Lower lobe of right lung (tissue), 2 donors: ENCODE measurements at regions not wholly inside any gene's neighbourhood (a gene's known extent, or its start where the extent isn't known, plus 50 kb on each side); places are given as distances from the start of the nearest gene placed in this dataset.

Source experiments
- ATAC-seq, 2 donors: fragments of 200-7000 bp; cut with Tn5 transposase; one replicate each; pipeline ENCODE4 v1.9.1; 2020 to 2022; ENCODE audit warnings: mild to moderate bottlenecking in 2 of 2, moderate library complexity in 2 of 2
- DNase-seq: peaks from one replicate; pipeline ENCODE4 v3.0.0-alpha.2; 2020
- H3K27ac ChIP-seq: fragments of 200-600 bp; one replicate; pipeline ENCODE4 v1.8.0; 2022
- H3K27me3 ChIP-seq: fragments of 200-600 bp; one replicate; pipeline ENCODE4 v1.8.0; 2022; ENCODE audit warnings: low read depth
- H3K36me3 ChIP-seq: fragments of 200-600 bp; one replicate; pipeline ENCODE4 v1.8.0; 2022; ENCODE audit warnings: mild to moderate bottlenecking
- H3K4me1 ChIP-seq: fragments of 200-600 bp; one replicate; pipeline ENCODE4 v1.8.0; 2022
- H3K4me3 ChIP-seq: fragments of 200-600 bp; one replicate; pipeline ENCODE4 v1.8.0; 2022; ENCODE audit warnings: mild to moderate bottlenecking
- H3K9me3 ChIP-seq: fragments of 200-600 bp; one replicate; pipeline ENCODE4 v1.8.0; 2022
- CTCF ChIP-seq: fragments of 200-600 bp; IDR thresholded peaks from one replicate; pipeline ENCODE4 v1.8.0; 2022; ENCODE audit warnings: antibody characterized with exemption, mild to moderate bottlenecking
- intact Hi-C: fragments of 100-400 bp; cut with DNase I; formaldehyde crosslinking; loops from one replicate; pipeline ENCODE4 v1.11.0; 2022
- donor health status: DM: no; HTN: yes; CAD: no; lungs with severe emphysema.

- ATAC-seq = no peak
- TF ChIP-seq CTCF = no peak
- Histone ChIP-seq H3K27ac (no peak overlapping the region), H3K9me3 (no peaks in the 10 kb centered on the region), H3K36me3 (no peaks in the 10 kb centered on the region), H3K27me3 (no peaks in the 10 kb centered on the region), H3K4me1 (no peaks in the 10 kb centered on the region), H3K4me3 (no peak overlapping the region)
- DNase-seq = no peak
- intact Hi-C loops = no loop called here
Measured at GRCh38 chr6:115398607-115399006, 662.1 kb downstream of the FRK start.

- Histone ChIP-seq H3K4me3 (no peak overlapping the region), H3K27ac (no peak overlapping the region), H3K27me3 (no peaks in the 10 kb centered on the region), H3K4me1 (no peaks in the 10 kb centered on the region), H3K36me3 (no peaks in the 10 kb centered on the region), H3K9me3 (peaks cover 4% of the 10 kb centered on the region)
- intact Hi-C loops = no loop called here
- TF ChIP-seq CTCF = no peak
- peak in 1 of 2 donors; percentile 30 for ATAC-seq
- no peak for DNase-seq
Measured at GRCh38 chr6:115396112-115396906, 664.4 kb downstream of the FRK start.

- H3K9me3 ChIP-seq = peaks cover 4% of the 10 kb centered on the region
- ATAC-seq (no peak), DNase-seq (peak; percentile 27)
- no peaks in the 10 kb centered on the region for H3K4me1 ChIP-seq
- intact Hi-C loops = no loop called here
- no peaks in the 10 kb centered on the region for H3K27me3 ChIP-seq
- no peak overlapping the region for H3K4me3 ChIP-seq
- no peak for TF ChIP-seq CTCF
- no peak overlapping the region for H3K27ac ChIP-seq
- no peaks in the 10 kb centered on the region for H3K36me3 ChIP-seq
Measured at GRCh38 chr6:115393821-115394220, 666.9 kb downstream of the FRK start.

GRCh38 chr6:115370202-115370601 lies 690.5 kb downstream of the FRK start:
- TF ChIP-seq CTCF = no peak

GRCh38 chr6:115365783-115366182 lies 694.9 kb downstream of the FRK start:
- Histone ChIP-seq H3K9me3 (no peaks in the 10 kb centered on the region), H3K4me3 (no peak overlapping the region), H3K27ac (no peak overlapping the region), H3K36me3 (no peaks in the 10 kb centered on the region), H3K4me1 (no peaks in the 10 kb centered on the region), H3K27me3 (no peaks in the 10 kb centered on the region)
- ATAC-seq (no peak), DNase-seq (no peak)
- TF ChIP-seq CTCF = no peak
- intact Hi-C loops = no loop called here

More at GRCh38 chr6:115370202-115370601, 690.5 kb downstream of the FRK start:
- H3K9me3 ChIP-seq = no peaks in the 10 kb centered on the region
- intact Hi-C loops = no loop called here
- H3K36me3 ChIP-seq = no peaks in the 10 kb centered on the region
- DNase-seq = no peak
- no peak for ATAC-seq
- H3K27me3 ChIP-seq = no peaks in the 10 kb centered on the region
- H3K27ac ChIP-seq = no peak overlapping the region
- H3K4me3 ChIP-seq = no peak overlapping the region
- no peaks in the 10 kb centered on the region for H3K4me1 ChIP-seq
